HL-60 (cell line): ENCODE measurements at regions not wholly inside any gene's neighbourhood (a gene's known extent, or its start where the extent isn't known, plus 50 kb on each side); places are given as distances from the start of the nearest gene placed in this dataset.

ENCODE experiments used
- DNase-seq, 2 experiments: peaks; one replicate each; pipeline ENCODE4 v3.0.0-alpha.2; 2010 to 2020; ENCODE audit warnings: low read depth in 1 of 2, low spot score in 1 of 2
- H3K27ac ChIP-seq: fragments of 250-450 bp; sonication (Bioruptor Pico); replicated peaks from 2 replicates; pipeline ENCODE4 v1.5.1; 2020; ENCODE audit warnings: mild to moderate bottlenecking, moderate library complexity
- H3K27me3 ChIP-seq: fragments of 250-450 bp; sonication (Bioruptor Pico); 2 replicates; pipeline ENCODE4 v1.5.1; 2021; ENCODE audit warnings: mild to moderate bottlenecking, moderate library complexity; ENCODE audit not compliant: insufficient read depth, poor library complexity, severe bottlenecking
- H3K4me3 ChIP-seq: replicated peaks from 2 replicates; pipeline ENCODE4 v1.5.1; 2011; ENCODE audit warnings: mild to moderate bottlenecking, control low read depth, low read length; ENCODE audit not compliant: insufficient read depth
- GABPA ChIP-seq: IDR thresholded peaks from 2 replicates; pipeline ENCODE4 v1.6.1; 2012; ENCODE audit warnings: low read depth
- POLR2AphosphoS5 ChIP-seq: IDR thresholded peaks from 2 replicates; pipeline ENCODE4 v1.6.1; 2012; ENCODE audit warnings: low read depth
- SPI1 ChIP-seq: IDR thresholded peaks from 2 replicates; pipeline ENCODE4 v1.6.1; 2012; ENCODE audit warnings: low read depth, mild to moderate bottlenecking, borderline replicate concordance
- TF ChIP-seq, protein P1 (sequence below): IDR thresholded peaks from 2 replicates; pipeline ENCODE4 v1.6.1; 2012; ENCODE audit warnings: low read depth; ENCODE audit not compliant: insufficient replicate concordance
- TF ChIP-seq, protein P2 (sequence below): IDR thresholded peaks from one replicate; pipeline ENCODE4 v1.5.1; 2011; ENCODE audit warnings: low read length, control low read depth, inconsistent platforms; ENCODE audit not compliant: insufficient read depth

DNA sequence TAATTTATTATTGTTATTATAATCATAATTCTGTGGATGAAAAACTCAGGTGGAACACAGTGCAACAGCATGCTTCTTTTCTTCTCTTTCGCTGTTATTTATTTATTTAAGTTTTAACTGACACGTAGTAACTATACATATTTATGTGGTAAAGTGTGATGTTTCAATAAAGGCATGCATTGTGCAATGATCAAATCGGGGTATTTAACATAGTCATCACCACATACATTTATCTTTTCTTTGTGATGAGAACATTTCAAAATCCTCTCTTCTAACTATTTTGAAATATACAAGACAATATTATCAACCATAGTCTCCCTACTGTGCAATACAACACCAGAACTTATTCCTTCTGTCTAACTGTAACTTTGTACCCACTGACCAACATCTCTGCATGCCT is 152.5 kb upstream of the LYZL1 start:
- Histone ChIP-seq H3K4me3 (no peak overlapping the region), H3K27me3 (no peaks in the 10 kb centered on the region), H3K27ac (no peak overlapping the region)
- DNase-seq = no peak
- TF ChIP-seq, protein P1, sequence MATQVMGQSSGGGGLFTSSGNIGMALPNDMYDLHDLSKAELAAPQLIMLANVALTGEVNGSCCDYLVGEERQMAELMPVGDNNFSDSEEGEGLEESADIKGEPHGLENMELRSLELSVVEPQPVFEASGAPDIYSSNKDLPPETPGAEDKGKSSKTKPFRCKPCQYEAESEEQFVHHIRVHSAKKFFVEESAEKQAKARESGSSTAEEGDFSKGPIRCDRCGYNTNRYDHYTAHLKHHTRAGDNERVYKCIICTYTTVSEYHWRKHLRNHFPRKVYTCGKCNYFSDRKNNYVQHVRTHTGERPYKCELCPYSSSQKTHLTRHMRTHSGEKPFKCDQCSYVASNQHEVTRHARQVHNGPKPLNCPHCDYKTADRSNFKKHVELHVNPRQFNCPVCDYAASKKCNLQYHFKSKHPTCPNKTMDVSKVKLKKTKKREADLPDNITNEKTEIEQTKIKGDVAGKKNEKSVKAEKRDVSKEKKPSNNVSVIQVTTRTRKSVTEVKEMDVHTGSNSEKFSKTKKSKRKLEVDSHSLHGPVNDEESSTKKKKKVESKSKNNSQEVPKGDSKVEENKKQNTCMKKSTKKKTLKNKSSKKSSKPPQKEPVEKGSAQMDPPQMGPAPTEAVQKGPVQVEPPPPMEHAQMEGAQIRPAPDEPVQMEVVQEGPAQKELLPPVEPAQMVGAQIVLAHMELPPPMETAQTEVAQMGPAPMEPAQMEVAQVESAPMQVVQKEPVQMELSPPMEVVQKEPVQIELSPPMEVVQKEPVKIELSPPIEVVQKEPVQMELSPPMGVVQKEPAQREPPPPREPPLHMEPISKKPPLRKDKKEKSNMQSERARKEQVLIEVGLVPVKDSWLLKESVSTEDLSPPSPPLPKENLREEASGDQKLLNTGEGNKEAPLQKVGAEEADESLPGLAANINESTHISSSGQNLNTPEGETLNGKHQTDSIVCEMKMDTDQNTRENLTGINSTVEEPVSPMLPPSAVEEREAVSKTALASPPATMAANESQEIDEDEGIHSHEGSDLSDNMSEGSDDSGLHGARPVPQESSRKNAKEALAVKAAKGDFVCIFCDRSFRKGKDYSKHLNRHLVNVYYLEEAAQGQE = no peak
- TF ChIP-seq, protein P2, sequence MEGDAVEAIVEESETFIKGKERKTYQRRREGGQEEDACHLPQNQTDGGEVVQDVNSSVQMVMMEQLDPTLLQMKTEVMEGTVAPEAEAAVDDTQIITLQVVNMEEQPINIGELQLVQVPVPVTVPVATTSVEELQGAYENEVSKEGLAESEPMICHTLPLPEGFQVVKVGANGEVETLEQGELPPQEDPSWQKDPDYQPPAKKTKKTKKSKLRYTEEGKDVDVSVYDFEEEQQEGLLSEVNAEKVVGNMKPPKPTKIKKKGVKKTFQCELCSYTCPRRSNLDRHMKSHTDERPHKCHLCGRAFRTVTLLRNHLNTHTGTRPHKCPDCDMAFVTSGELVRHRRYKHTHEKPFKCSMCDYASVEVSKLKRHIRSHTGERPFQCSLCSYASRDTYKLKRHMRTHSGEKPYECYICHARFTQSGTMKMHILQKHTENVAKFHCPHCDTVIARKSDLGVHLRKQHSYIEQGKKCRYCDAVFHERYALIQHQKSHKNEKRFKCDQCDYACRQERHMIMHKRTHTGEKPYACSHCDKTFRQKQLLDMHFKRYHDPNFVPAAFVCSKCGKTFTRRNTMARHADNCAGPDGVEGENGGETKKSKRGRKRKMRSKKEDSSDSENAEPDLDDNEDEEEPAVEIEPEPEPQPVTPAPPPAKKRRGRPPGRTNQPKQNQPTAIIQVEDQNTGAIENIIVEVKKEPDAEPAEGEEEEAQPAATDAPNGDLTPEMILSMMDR = no peak
- no peak for TF ChIP-seq POLR2AphosphoS5

DNA sequence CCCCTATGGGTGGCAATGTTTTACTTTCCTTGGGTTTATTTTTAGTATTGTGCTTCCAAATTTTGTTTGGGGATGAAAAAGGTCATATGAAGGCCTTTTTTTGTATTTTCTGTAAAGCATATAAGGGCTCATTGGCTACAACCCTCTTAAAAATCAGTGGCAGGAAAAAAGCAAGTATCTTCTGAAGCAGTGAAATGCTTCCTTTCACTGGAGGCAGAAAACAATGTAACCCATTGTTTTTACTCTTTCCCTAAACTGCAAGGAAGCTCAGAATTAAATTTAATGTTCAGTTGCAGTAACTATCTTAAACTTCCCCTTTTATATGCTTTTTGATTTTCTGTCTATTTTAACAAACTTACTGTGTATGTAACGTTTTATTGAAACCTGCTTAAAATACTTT is 148.7 kb upstream of the LYZL1 start:
- H3K27me3 ChIP-seq = no peaks in the 10 kb centered on the region
- no peak overlapping the region for H3K4me3 ChIP-seq
- TF ChIP-seq, protein P1 = no peak
- TF ChIP-seq POLR2AphosphoS5 = no peak
- no peak for TF ChIP-seq GABPA
- TF ChIP-seq SPI1 = no peak
- TF ChIP-seq, protein P2 = no peak
- no peak for DNase-seq
- H3K27ac ChIP-seq = no peak overlapping the region

DNA sequence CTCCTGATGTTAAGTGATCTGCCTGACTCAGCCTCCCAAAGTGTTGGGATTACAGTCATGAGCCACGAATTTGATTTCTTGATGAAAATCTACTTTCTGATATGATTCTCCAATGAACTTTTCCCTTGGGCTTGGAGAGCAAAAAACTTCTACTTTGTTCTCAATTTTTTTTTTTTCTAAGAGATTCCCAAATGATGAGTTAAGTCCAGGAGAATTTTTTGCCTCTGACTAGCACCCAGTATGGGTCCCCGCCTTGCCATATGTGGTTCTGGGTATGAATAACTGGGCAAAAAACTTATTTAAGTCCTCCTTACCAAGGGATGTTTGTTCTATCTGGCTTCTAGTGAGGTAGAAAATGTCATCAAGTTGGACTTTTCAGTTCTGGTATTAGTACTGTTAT is 147.9 kb upstream of the LYZL1 start:
- DNase-seq = no peak
- Histone ChIP-seq H3K27me3 (no peaks in the 10 kb centered on the region), H3K4me3 (no peak overlapping the region), H3K27ac (no peak overlapping the region)
- TF ChIP-seq, protein P2 = no peak
- TF ChIP-seq GABPA (no peak), POLR2AphosphoS5 (no peak), SPI1 (no peak)
- TF ChIP-seq, protein P1 = no peak
